ENCODE measurements at regions not wholly inside any gene's neighbourhood (a gene's known extent, or its start where the extent isn't known, plus 50 kb on each side); places are given as distances from the start of the nearest gene placed in this dataset.

DNA sequence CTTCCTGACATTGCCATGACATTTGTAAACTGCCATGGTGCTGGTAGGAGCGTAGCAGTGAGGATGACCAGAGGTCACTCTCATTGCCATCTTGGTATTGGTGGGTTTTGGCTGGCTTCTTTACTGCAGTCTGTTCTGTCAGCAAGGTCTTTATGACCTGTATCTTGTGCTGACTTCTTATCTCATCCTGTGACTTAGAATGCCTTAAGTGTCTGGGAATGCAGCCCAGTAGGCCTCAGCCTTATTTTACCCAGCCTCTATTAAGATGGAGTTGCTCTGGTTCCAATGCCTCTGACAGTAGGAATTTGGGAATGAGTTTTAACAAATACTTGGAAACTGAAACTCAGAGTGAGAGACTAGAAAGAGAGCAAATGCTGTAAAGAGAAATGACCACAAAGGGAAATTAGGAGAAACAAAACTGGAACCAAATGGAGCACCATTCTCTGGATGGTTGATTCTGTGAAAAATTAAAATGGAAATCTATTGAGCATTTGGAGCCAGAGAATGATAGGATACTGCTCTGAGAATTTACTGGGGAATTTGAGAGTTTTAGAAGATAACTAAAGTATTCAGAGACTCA lies 50.1 kb upstream of the RHOU start:
- TF ChIP-seq EZH2 (IDR thresholded peaks at IDR 0.05): no peak
- TF ChIP-seq POLR2AphosphoS5 (IDR thresholded peaks at IDR 0.05; ENCODE audit: borderline replicate concordance, low read depth, low read length): no peak
- TF ChIP-seq FOXP2 (optimal IDR thresholded peaks at IDR 0.05; ENCODE audit: control extremely low read depth, extremely low read length, insufficient read depth): no peak

Measured in SK-N-MC (cell line).